ENCODE measurements at regions not wholly inside any gene's neighbourhood (a gene's known extent, or its start where the extent isn't known, plus 50 kb on each side); places are given as distances from the start of the nearest gene placed in this dataset.
"Not testable (repeated sequence)": the region's sequence is repeated elsewhere in the genome, so short reads cannot be mapped to it uniquely, and the experiment has no call there.

GRCh38 chr9:71268871-71269635, 147.6 kb upstream of the TRPM3 start:
- no peaks in the 10 kb centered on the region for H3K27me3 ChIP-seq (ENCODE audit: control insufficient read depth, insufficient read depth, low read length)
- DNase-seq (ENCODE audit: low read depth) (no peak), FAIRE-seq (no peak)
- no peaks in the 10 kb centered on the region for H3K36me3 ChIP-seq (ENCODE audit: control insufficient read depth, insufficient read depth, low read length)
- no peak overlapping the region for H3K4me3 ChIP-seq (ENCODE audit: low read depth, low read length)
- no peak for TF ChIP-seq CTCF (IDR thresholded peaks at IDR 0.05; ENCODE audit: insufficient read depth, low read length, severe bottlenecking)

GRCh38 chr9:71263451-71263850, 142.0 kb upstream of the TRPM3 start:
- no peak for DNase-seq (ENCODE audit: low read depth)
- FAIRE-seq: no peak
- no peak overlapping the region for H3K4me3 ChIP-seq (ENCODE audit: low read depth, low read length)
- TF ChIP-seq CTCF (IDR thresholded peaks at IDR 0.05; ENCODE audit: insufficient read depth, low read length, severe bottlenecking): no peak
- H3K27me3 ChIP-seq (ENCODE audit: control insufficient read depth, insufficient read depth, low read length): no peaks in the 10 kb centered on the region
- no peaks in the 10 kb centered on the region for H3K36me3 ChIP-seq (ENCODE audit: control insufficient read depth, insufficient read depth, low read length)

GRCh38 chr9:71260419-71260818, 139.0 kb upstream of the TRPM3 start:
- DNase-seq (ENCODE audit: low read depth); H3K27me3 ChIP-seq (ENCODE audit: control insufficient read depth, insufficient read depth, low read length); H3K36me3 ChIP-seq (ENCODE audit: control insufficient read depth, insufficient read depth, low read length); H3K4me3 ChIP-seq (ENCODE audit: low read depth, low read length); FAIRE-seq: not testable (repeated sequence)

GRCh38 chr9:71254592-71255277, 133.3 kb upstream of the TRPM3 start:
- no peak for FAIRE-seq
- DNase-seq (ENCODE audit: low read depth): no peak
- Histone ChIP-seq H3K4me3 (ENCODE audit: low read depth, low read length) (no peak overlapping the region), H3K27me3 (ENCODE audit: control insufficient read depth, insufficient read depth, low read length) (no peaks in the 10 kb centered on the region), H3K36me3 (ENCODE audit: control insufficient read depth, insufficient read depth, low read length) (no peaks in the 10 kb centered on the region)
- TF ChIP-seq CTCF (IDR thresholded peaks at IDR 0.05; ENCODE audit: insufficient read depth, low read length, severe bottlenecking): no peak

- Histone ChIP-seq H3K4me3 (ENCODE audit: low read depth, low read length) (no peak overlapping the region), H3K27me3 (ENCODE audit: control insufficient read depth, insufficient read depth, low read length) (no peaks in the 10 kb centered on the region), H3K36me3 (ENCODE audit: control insufficient read depth, insufficient read depth, low read length) (no peaks in the 10 kb centered on the region)
- DNase-seq (ENCODE audit: low read depth) (no peak), FAIRE-seq (no peak)
- no peak for TF ChIP-seq CTCF (IDR thresholded peaks at IDR 0.05; ENCODE audit: insufficient read depth, low read length, severe bottlenecking)
These were observed 131.6 kb upstream of the TRPM3 start for GRCh38 chr9:71253011-71253410.

GRCh38 chr9:71250581-71250980, 129.2 kb upstream of the TRPM3 start:
- Histone ChIP-seq H3K36me3 (ENCODE audit: control insufficient read depth, insufficient read depth, low read length) (no peaks in the 10 kb centered on the region), H3K27me3 (ENCODE audit: control insufficient read depth, insufficient read depth, low read length) (no peaks in the 10 kb centered on the region), H3K4me3 (ENCODE audit: low read depth, low read length) (no peak overlapping the region)
- no peak for TF ChIP-seq CTCF (IDR thresholded peaks at IDR 0.05; ENCODE audit: insufficient read depth, low read length, severe bottlenecking)
- no peak for FAIRE-seq
- no peak for DNase-seq (ENCODE audit: low read depth)

Data from bronchial epithelial cell (primary cell).